GM13977 (cell line): ENCODE measurements at regions not wholly inside any gene's neighbourhood (a gene's known extent, or its start where the extent isn't known, plus 50 kb on each side); places are given as distances from the start of the nearest gene placed in this dataset.

Source experiments
- DNase-seq: peaks from one replicate; pipeline ENCODE4 v3.0.0; 2012; ENCODE audit warnings: low spot score
- in situ Hi-C: fragments of 300-500 bp; cut with MboI; formaldehyde crosslinking; loops from one replicate; pipeline ENCODE4 v1.12.0; 2022; ENCODE audit warnings: low sequenced_read_pairs, low pct_unique_long_range_greater_than_20kb, mixed read lengths, inconsistent platforms; ENCODE audit not compliant: unreplicated experiment
- TF ChIP-seq, protein P1 (sequence below): IDR thresholded peaks from 2 replicates; pipeline ENCODE4 v1.5.1; 2012; ENCODE audit warnings: mild to moderate bottlenecking, control low read depth; ENCODE audit not compliant: insufficient read depth; ENCODE audit errors: extremely low read depth, missing control alignments

DNA sequence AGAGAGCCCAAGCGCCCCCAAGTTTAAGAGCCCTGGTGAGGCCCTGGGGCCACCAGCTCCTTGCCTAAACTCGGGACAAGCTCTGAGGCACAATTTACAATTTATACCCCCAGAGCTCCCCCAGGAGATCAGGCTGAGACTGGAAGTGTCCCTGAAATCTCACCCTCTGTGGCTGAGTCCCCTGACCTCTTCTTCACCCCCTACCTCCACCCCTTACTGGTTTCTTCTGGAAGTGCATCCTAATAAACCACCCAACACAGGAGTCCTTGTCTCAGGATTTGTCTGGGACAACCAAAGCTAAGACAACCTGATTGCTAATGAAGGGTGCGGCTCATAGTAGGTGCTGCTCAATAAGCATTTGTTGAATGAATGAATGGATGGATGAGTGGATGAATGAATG lies 206.4 kb downstream of the BCL11B start:
- in situ Hi-C loops = no loop called here
- no peak for DNase-seq
- TF ChIP-seq, protein P1, sequence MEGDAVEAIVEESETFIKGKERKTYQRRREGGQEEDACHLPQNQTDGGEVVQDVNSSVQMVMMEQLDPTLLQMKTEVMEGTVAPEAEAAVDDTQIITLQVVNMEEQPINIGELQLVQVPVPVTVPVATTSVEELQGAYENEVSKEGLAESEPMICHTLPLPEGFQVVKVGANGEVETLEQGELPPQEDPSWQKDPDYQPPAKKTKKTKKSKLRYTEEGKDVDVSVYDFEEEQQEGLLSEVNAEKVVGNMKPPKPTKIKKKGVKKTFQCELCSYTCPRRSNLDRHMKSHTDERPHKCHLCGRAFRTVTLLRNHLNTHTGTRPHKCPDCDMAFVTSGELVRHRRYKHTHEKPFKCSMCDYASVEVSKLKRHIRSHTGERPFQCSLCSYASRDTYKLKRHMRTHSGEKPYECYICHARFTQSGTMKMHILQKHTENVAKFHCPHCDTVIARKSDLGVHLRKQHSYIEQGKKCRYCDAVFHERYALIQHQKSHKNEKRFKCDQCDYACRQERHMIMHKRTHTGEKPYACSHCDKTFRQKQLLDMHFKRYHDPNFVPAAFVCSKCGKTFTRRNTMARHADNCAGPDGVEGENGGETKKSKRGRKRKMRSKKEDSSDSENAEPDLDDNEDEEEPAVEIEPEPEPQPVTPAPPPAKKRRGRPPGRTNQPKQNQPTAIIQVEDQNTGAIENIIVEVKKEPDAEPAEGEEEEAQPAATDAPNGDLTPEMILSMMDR = no peak

DNA sequence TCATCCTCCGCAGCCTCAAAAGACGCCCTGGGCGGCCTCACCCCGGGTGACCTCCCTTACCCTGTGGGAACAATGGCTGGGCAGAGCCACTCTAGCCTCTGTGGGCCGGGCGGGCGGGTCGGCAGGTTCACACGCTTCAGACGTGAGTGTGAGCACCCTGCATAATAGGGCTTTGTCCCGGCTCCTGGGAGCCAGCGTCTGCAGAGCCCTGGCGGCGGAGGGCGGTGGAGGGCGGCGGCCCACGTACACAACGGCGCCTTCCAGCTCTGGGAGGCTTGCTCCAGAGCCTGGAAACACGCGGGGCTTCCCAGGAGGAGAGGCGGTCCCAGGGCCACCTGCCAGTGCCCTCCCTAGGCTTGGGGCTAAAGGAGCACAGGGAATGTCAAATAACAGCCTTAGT lies 205.6 kb downstream of the BCL11B start:
- in situ Hi-C loops = no loop called here
- no peak for DNase-seq
- TF ChIP-seq, protein P1 = no peak

DNA sequence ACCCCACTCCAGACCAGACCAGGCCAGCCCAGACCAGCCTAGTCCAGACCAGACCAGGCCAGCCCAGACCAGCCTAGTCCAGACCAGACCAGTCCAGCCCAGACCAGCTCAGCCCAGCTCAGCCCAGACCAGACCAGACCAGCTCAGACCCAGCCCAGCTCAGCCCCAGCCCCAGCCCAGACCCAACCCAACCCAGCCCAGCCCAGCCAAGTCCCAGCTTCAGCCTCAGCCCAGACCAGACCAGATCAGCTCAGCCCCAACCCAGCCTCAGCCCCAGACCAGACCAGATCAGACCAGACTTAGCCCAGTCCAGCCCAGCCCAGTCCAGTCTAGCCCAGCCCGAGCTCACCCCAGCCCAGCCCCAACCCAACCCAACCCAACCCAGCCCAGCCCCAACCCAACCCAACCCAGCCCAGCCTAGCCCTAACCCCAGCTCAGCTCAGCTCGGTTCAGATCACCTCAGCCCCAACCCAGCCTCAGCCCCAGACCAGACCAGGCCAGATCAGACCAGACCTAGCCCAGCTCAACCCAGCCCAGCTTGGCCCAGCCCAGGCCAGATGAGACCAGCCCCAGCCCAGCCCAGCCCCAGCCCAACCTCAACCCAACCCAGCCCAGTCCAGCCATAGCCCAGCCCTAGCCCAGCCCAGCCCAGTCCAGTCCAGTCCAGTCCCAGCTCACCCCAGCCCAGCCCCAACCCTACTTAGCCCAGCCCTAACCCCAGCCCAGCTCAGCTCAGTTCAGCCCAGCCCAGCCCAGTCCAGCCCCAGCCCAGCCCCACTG lies 204.7 kb downstream of the BCL11B start:
- TF ChIP-seq, protein P1 = no peak
- in situ Hi-C loops = no loop called here

DNA sequence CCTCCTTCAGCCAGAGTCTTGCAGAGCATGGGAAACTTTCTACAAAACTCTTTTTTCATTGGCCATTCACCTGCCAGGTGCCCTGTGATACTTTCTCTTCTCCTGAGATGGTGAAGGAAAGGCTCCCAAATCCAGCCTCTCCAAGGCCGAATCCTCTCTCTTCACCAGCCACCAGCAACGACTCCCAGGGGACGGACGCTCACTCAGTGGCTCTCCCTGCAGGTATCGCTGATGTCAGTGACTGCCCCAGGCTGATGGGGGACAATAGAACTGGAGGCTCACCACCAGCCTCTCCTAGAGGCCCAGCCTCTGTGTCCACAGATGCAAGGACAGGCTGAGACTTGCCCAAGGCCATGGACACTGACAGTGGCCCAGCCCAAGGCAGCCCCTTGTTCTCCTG lies 204.1 kb downstream of the BCL11B start:
- in situ Hi-C loops = no loop called here
- DNase-seq = no peak
- TF ChIP-seq, protein P1 = no peak

More for the DNA sequence above, 204.7 kb downstream of the BCL11B start:
- no peak for DNase-seq

DNA sequence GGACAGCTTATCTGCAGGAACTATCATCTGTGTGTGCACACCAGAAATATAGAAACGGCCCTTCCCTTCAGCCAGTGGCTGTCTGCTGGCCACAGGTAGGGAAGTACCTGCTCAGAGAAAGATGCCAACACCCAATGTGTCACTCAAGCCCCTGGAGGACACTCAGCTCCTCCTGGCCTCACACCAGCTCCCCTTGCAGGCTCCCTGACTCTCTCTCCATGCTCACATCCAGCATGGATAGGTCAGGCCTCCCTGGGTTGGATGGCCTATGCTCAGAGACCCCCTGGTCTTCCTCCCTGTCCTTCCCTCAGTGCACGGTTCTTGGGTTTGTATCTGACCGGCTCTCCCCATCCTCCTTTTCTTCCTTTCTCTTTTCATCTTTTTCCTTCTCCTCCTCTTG lies 202.1 kb downstream of the BCL11B start:
- in situ Hi-C loops = no loop called here

DNA sequence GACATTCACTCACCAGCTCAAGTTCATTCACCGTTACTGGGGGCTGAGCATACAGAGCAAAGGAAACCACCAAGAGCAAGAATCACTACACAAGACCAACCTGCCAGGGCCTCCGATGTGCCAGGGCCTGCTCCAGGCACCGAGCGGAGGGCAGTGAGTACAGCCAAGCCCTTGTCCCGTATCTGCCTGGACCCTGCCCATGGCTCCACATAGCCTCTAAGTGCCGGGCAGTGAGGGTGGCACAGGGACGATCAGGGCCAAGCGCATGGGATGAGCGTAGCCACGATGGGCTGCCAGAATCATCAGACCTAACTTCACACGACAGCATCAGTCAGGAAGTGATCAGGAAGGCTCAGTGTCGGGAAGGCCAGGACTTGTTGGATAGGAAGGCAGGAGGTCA lies 199.6 kb downstream of the BCL11B start:
- TF ChIP-seq, protein P1 = no peak
- in situ Hi-C loops = no loop called here
- DNase-seq = no peak

More for the DNA sequence above, 202.1 kb downstream of the BCL11B start:
- TF ChIP-seq, protein P1 = no peak
- no peak for DNase-seq
